Fibroblast of skin of right biceps (primary cell): ENCODE measurements at regions not wholly inside any gene's neighbourhood (a gene's known extent, or its start where the extent isn't known, plus 50 kb on each side); places are given as distances from the start of the nearest gene placed in this dataset.
"Not testable (repeated sequence)": the region's sequence is repeated elsewhere in the genome, so short reads cannot be mapped to it uniquely, and the experiment has no call there.

Experiments used
- DNase-seq: peaks from one replicate; pipeline ENCODE4 v3.0.0-alpha.2; 2013

- DNase-seq, result peak; percentile 0
Measured at GRCh38 chrX:121479406-121479805, 432.0 kb downstream of the GLUD2 start.

GRCh38 chrX:121496966-121497365 is 449.6 kb downstream of the GLUD2 start:
- peak; percentile 61 for DNase-seq

GRCh38 chrX:121504153-121504552 is 456.7 kb downstream of the GLUD2 start:
- DNase-seq, result no peak

- DNase-seq, result no peak
Measured at GRCh38 chrX:121546317-121546716, 498.9 kb downstream of the GLUD2 start.

GRCh38 chrX:121558886-121559285 is 511.5 kb downstream of the GLUD2 start:
- no peak for DNase-seq

- no peak for DNase-seq
Measured at GRCh38 chrX:121562616-121563015, 515.2 kb downstream of the GLUD2 start.

GRCh38 chrX:121569609-121570008 is 522.2 kb downstream of the GLUD2 start:
- no peak for DNase-seq

- DNase-seq, result no peak
Measured at GRCh38 chrX:121570072-121570841, 522.8 kb downstream of the GLUD2 start.

GRCh38 chrX:121571333-121571732 is 523.9 kb downstream of the GLUD2 start:
- DNase-seq, result no peak

GRCh38 chrX:121574384-121574783 is 527.0 kb downstream of the GLUD2 start:
- not testable (repeated sequence) for DNase-seq

- peak; percentile 5 for DNase-seq
Measured at GRCh38 chrX:121579016-121579760, 531.8 kb downstream of the GLUD2 start.

- DNase-seq, result peak; percentile 1
Measured at GRCh38 chrX:121581885-121582284, 534.5 kb downstream of the GLUD2 start.

GRCh38 chrX:121585626-121586025 is 538.2 kb downstream of the GLUD2 start:
- no peak for DNase-seq

- DNase-seq, result no peak
Measured at GRCh38 chrX:121592884-121593283, 545.5 kb downstream of the GLUD2 start.

- DNase-seq, result no peak
Measured at GRCh38 chrX:121598356-121598755, 550.9 kb downstream of the GLUD2 start.

- DNase-seq, result no peak
Measured at GRCh38 chrX:121635141-121635540, 587.7 kb downstream of the GLUD2 start.

- peak; percentile 37 for DNase-seq
Measured at GRCh38 chrX:121639781-121640180, 592.4 kb downstream of the GLUD2 start.

- DNase-seq, result peak; percentile 79
Measured at GRCh38 chrX:121641560-121641959, 594.1 kb downstream of the GLUD2 start.

GRCh38 chrX:121642415-121642814 is 595.0 kb downstream of the GLUD2 start:
- DNase-seq, result peak; percentile 76

- DNase-seq, result no peak
Measured at GRCh38 chrX:121649417-121649816, 602.0 kb downstream of the GLUD2 start.

- DNase-seq, result no peak
Measured at GRCh38 chrX:121655276-121655675, 607.9 kb downstream of the GLUD2 start.

- DNase-seq, result no peak
Measured at GRCh38 chrX:121666171-121666570, 618.8 kb downstream of the GLUD2 start.

- DNase-seq, result no peak
Measured at GRCh38 chrX:121671649-121672048, 624.2 kb downstream of the GLUD2 start.

- DNase-seq, result peak; percentile 32
Measured at GRCh38 chrX:121709236-121709635, 661.8 kb downstream of the GLUD2 start.
